ENCODE measurements at regions not wholly inside any gene's neighbourhood (a gene's known extent, or its start where the extent isn't known, plus 50 kb on each side); places are given as distances from the start of the nearest gene placed in this dataset.
A peak's percentile ranks its signal among the peaks of the same experiment; 100 is the strongest.

- H3K36me3 ChIP-seq (ENCODE audit: insufficient read depth, low read length), result no peaks in the 10 kb centered on the region
- H3K4me1 ChIP-seq (ENCODE audit: control insufficient read depth, insufficient read depth, low read length, unreplicated experiment), result peaks cover 40% of the 10 kb centered on the region
Observed at GRCh38 chr2:39499336-39499735, 62.3 kb upstream of the MAP4K3 start.

DNA sequence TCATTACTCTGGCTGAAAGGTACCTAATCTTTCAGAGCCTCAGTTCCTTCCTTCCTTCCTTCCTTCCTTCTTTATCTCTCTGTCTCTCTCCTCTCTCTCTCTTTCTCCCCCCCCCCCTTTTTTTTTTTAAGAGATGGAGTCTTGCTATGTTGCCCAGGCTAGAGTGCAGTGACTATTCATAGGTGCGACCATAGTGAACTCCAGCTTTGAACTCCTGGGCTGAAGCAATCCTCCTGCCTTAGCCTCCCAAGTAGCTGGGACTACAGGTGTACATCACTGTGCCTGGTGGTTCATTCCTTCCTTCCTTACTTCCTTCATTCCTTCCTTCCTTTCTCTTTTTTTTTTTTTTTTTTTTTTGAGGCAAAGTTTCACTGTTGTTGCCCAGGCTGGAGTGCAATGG is 64.3 kb upstream of the MAP4K3 start:
- H2AFZ ChIP-seq (ENCODE audit: low read length, unreplicated experiment), result no peak overlapping the region
- H3K36me3 ChIP-seq (ENCODE audit: insufficient read depth, low read length), result no peaks in the 10 kb centered on the region
- H3K79me2 ChIP-seq (ENCODE audit: control insufficient read depth, insufficient read depth, low read length, unreplicated experiment), result no peaks in the 10 kb centered on the region
- H3K27me3 ChIP-seq (ENCODE audit: insufficient read depth, low read length), result no peaks in the 10 kb centered on the region
- no peak overlapping the region for H3K27ac ChIP-seq (ENCODE audit: low read depth, low read length)
- no peak overlapping the region for H3K4me3 ChIP-seq (ENCODE audit: low read depth, low read length)
- H3K4me1 ChIP-seq (ENCODE audit: control insufficient read depth, insufficient read depth, low read length, unreplicated experiment), result peaks cover 40% of the 10 kb centered on the region

More at GRCh38 chr2:39499336-39499735, 62.3 kb upstream of the MAP4K3 start:
- Histone ChIP-seq H3K27me3 (ENCODE audit: insufficient read depth, low read length) (no peaks in the 10 kb centered on the region), H2AFZ (ENCODE audit: low read length, unreplicated experiment) (no peak overlapping the region), H3K4me3 (ENCODE audit: low read depth, low read length) (no peak overlapping the region), H3K27ac (ENCODE audit: low read depth, low read length) (no peak overlapping the region), H3K79me2 (ENCODE audit: control insufficient read depth, insufficient read depth, low read length, unreplicated experiment) (no peaks in the 10 kb centered on the region)

DNA sequence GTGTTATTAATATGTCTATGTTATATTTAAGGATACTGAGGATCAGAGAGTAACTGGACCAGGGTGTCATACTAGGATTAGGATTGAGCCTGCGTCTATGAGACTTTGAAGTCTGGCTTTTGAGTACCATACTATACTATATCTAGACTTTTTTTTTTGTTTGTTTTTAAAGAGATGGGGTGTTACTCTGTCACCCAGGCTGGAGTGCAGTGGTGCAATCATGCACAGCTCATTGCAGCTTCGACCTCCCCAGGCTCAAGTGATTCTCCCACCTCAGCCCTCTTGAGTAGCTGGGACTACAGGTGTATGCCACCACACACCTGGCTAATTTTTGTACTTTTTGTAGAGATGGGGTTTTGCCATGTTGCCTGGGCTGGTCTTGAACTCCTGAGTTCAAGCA is 66.2 kb upstream of the MAP4K3 start:
- Histone ChIP-seq H3K4me1 (ENCODE audit: control insufficient read depth, insufficient read depth, low read length, unreplicated experiment) (peaks cover 52% of the 10 kb centered on the region), H3K4me3 (ENCODE audit: low read depth, low read length) (no peak overlapping the region), H3K79me2 (ENCODE audit: control insufficient read depth, insufficient read depth, low read length, unreplicated experiment) (no peaks in the 10 kb centered on the region), H3K27ac (ENCODE audit: low read depth, low read length) (no peak overlapping the region), H3K36me3 (ENCODE audit: insufficient read depth, low read length) (no peaks in the 10 kb centered on the region), H2AFZ (ENCODE audit: low read length, unreplicated experiment) (no peak overlapping the region), H3K27me3 (ENCODE audit: insufficient read depth, low read length) (no peaks in the 10 kb centered on the region)

DNA sequence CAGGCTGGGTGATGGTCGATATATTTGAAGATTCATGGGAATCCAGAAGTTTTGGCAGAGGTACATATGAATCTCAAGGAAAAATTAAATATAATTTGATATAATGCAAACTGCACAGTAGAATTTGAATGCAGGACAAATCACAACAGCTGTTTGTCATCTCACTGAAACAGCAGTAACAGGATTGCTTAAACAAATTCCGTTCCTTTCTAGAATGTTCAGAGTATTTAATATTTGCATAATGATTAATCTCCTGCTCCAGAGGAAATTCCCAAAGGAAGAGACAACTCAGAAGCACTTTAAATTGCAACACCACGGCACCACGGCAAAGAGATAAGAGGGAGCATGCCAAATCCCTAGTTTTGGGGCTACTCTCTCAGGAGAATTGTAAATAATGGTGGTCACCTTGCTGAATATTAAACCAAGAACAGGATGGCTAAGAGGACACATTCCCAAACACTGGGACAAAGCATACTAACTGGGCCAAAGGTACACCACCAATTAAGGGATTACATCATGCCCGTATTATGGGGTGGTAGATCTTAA is 67.8 kb upstream of the MAP4K3 start:
- Histone ChIP-seq H3K27ac (ENCODE audit: low read depth, low read length) (peak overlapping the region; percentile 75), H3K27me3 (ENCODE audit: insufficient read depth, low read length) (no peaks in the 10 kb centered on the region), H3K4me3 (ENCODE audit: low read depth, low read length) (peak overlapping the region; percentile 32), H3K4me1 (ENCODE audit: control insufficient read depth, insufficient read depth, low read length, unreplicated experiment) (peaks cover 55% of the 10 kb centered on the region), H2AFZ (ENCODE audit: low read length, unreplicated experiment) (peak overlapping the region; percentile 71), H3K36me3 (ENCODE audit: insufficient read depth, low read length) (no peaks in the 10 kb centered on the region), H3K79me2 (ENCODE audit: control insufficient read depth, insufficient read depth, low read length, unreplicated experiment) (no peaks in the 10 kb centered on the region)

- no peaks in the 10 kb centered on the region for H3K79me2 ChIP-seq (ENCODE audit: control insufficient read depth, insufficient read depth, low read length, unreplicated experiment)
- peak overlapping the region; percentile 75 for H3K27ac ChIP-seq (ENCODE audit: low read depth, low read length)
- no peaks in the 10 kb centered on the region for H3K36me3 ChIP-seq (ENCODE audit: insufficient read depth, low read length)
- no peaks in the 10 kb centered on the region for H3K27me3 ChIP-seq (ENCODE audit: insufficient read depth, low read length)
- H3K4me1 ChIP-seq (ENCODE audit: control insufficient read depth, insufficient read depth, low read length, unreplicated experiment), result peaks cover 55% of the 10 kb centered on the region
- no peak overlapping the region for H3K4me3 ChIP-seq (ENCODE audit: low read depth, low read length)
- H2AFZ ChIP-seq (ENCODE audit: low read length, unreplicated experiment), result no peak overlapping the region
Observed at GRCh38 chr2:39506215-39506614, 69.1 kb upstream of the MAP4K3 start.

DNA sequence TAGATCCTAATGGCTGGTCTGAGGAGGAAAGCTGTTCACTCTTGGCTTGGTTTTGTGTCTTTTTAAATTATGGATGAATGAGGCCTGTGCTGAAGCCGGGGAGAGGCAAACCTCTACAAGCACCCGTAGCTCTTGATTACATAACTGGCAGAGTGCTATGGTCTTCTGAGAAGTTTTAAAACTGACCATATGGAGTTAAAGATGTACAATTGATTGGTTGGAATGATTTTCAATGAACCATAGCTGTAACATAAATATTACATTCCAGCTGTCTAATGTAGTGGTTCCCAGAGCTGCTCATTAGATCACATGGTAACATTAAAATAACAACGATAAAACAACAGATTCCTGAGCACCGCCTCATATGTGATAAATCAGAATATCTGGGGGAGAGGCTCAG is 71.1 kb upstream of the MAP4K3 start:
- Histone ChIP-seq H3K27me3 (ENCODE audit: insufficient read depth, low read length) (no peaks in the 10 kb centered on the region), H3K27ac (ENCODE audit: low read depth, low read length) (peak overlapping the region; percentile 56), H3K79me2 (ENCODE audit: control insufficient read depth, insufficient read depth, low read length, unreplicated experiment) (no peaks in the 10 kb centered on the region), H2AFZ (ENCODE audit: low read length, unreplicated experiment) (peak overlapping the region; percentile 27), H3K36me3 (ENCODE audit: insufficient read depth, low read length) (no peaks in the 10 kb centered on the region), H3K4me3 (ENCODE audit: low read depth, low read length) (no peak overlapping the region), H3K4me1 (ENCODE audit: control insufficient read depth, insufficient read depth, low read length, unreplicated experiment) (peaks cover 66% of the 10 kb centered on the region)

- no peaks in the 10 kb centered on the region for H3K79me2 ChIP-seq (ENCODE audit: control insufficient read depth, insufficient read depth, low read length, unreplicated experiment)
- no peaks in the 10 kb centered on the region for H3K36me3 ChIP-seq (ENCODE audit: insufficient read depth, low read length)
- no peaks in the 10 kb centered on the region for H3K27me3 ChIP-seq (ENCODE audit: insufficient read depth, low read length)
- peaks cover 58% of the 10 kb centered on the region for H3K4me1 ChIP-seq (ENCODE audit: control insufficient read depth, insufficient read depth, low read length, unreplicated experiment)
- no peak overlapping the region for H2AFZ ChIP-seq (ENCODE audit: low read length, unreplicated experiment)
- no peak overlapping the region for H3K27ac ChIP-seq (ENCODE audit: low read depth, low read length)
- H3K4me3 ChIP-seq (ENCODE audit: low read depth, low read length), result no peak overlapping the region
Observed at GRCh38 chr2:39510140-39510539, 73.1 kb upstream of the MAP4K3 start.

DNA sequence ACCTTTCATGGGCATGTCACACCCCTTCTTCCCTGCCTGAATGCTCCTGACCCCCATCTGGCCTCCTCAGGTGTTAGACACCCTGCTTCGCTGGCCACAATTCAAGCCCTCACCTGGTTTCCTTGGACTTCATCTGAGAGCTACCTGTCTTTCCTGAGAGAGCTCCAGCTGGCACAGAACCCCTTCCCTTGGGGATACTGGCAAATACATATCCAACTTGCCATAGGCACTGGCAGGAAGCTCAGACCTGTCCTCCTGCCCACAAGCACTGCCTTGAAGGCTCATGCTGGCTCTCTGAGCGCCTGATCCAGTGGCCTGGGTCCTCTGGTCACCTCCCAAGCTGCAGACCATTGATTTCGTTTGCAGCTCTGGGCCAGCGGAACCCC is 74.1 kb upstream of the MAP4K3 start:
- Histone ChIP-seq H2AFZ (ENCODE audit: low read length, unreplicated experiment) (no peak overlapping the region), H3K27me3 (ENCODE audit: insufficient read depth, low read length) (no peaks in the 10 kb centered on the region), H3K27ac (ENCODE audit: low read depth, low read length) (no peak overlapping the region), H3K4me3 (ENCODE audit: low read depth, low read length) (no peak overlapping the region), H3K4me1 (ENCODE audit: control insufficient read depth, insufficient read depth, low read length, unreplicated experiment) (peaks cover 48% of the 10 kb centered on the region), H3K79me2 (ENCODE audit: control insufficient read depth, insufficient read depth, low read length, unreplicated experiment) (no peaks in the 10 kb centered on the region), H3K36me3 (ENCODE audit: insufficient read depth, low read length) (no peaks in the 10 kb centered on the region)

DNA sequence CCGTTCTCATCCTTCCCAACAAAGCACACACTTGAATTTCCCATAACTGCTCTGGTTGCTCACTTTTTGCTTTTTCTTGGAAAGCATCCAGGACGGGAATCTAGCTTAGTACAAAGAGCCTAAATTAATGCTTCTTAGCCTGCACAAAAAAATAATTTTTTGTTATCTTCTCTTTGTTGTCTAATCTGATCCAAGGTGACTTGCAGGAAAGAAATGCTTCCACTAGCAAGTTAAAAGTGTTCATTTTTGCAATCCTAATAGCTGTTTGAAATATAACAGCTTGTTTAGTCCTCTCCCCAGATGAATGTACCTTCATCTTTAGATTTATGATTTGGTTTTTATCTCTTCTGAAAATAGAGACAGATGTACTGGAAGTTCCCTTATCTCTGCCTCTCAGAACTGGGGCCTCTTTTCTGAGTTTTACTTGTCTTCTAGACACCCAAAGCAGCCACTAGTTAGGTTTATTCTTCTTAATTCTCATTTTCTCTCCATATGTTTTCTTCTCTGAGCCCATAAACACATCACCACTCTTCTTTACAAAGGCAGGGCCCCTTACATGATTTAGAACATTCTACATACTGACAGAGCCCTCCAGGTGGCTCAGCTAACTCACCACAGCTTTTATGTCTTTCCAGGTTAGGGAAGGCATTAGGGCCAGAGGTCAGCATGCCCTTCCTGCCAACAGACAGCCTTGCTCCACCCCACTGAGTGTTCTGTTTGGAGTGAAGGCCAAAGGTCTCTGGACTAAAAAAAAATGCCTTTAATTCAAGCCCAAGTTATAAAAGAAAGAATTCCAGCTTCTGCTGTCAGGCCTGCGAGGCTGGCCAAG is 74.7 kb upstream of the MAP4K3 start:
- Histone ChIP-seq H3K4me3 (ENCODE audit: low read depth, low read length) (no peak overlapping the region), H2AFZ (ENCODE audit: low read length, unreplicated experiment) (peak overlapping the region; percentile 66), H3K79me2 (ENCODE audit: control insufficient read depth, insufficient read depth, low read length, unreplicated experiment) (no peaks in the 10 kb centered on the region), H3K27me3 (ENCODE audit: insufficient read depth, low read length) (no peaks in the 10 kb centered on the region), H3K36me3 (ENCODE audit: insufficient read depth, low read length) (no peaks in the 10 kb centered on the region), H3K27ac (ENCODE audit: low read depth, low read length) (no peak overlapping the region), H3K4me1 (ENCODE audit: control insufficient read depth, insufficient read depth, low read length, unreplicated experiment) (peaks cover 48% of the 10 kb centered on the region)

DNA sequence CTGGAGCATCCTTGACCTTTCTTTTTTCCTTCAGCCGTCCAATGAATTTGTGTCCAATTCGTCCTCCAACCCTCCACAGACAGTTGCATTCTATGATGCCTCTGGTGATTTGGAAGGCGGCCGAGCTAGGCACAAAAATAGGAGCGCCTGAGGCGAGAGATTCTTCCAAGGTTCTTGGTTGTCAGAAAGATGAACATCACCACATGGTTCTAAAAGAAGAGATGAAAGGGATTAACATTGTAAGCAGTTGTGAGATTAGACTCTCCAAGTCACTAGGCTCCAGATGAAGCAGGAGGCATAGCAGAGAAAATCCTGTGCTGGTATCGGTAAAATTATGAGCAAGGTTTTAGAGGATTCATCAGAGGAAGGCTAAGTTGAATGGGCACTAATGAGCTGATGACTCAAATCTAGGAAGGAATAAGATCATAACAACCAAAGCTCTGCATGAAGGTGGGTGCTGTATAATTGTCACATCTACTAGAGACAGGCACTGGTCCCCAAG is 75.4 kb upstream of the MAP4K3 start:
- Histone ChIP-seq H3K4me1 (ENCODE audit: control insufficient read depth, insufficient read depth, low read length, unreplicated experiment) (peaks cover 52% of the 10 kb centered on the region), H3K4me3 (ENCODE audit: low read depth, low read length) (no peak overlapping the region), H3K27me3 (ENCODE audit: insufficient read depth, low read length) (no peaks in the 10 kb centered on the region), H3K36me3 (ENCODE audit: insufficient read depth, low read length) (no peaks in the 10 kb centered on the region), H2AFZ (ENCODE audit: low read length, unreplicated experiment) (peak overlapping the region; percentile 66), H3K27ac (ENCODE audit: low read depth, low read length) (no peak overlapping the region; the same call in 1 of the 2 replicates), H3K79me2 (ENCODE audit: control insufficient read depth, insufficient read depth, low read length, unreplicated experiment) (no peaks in the 10 kb centered on the region)

DNA sequence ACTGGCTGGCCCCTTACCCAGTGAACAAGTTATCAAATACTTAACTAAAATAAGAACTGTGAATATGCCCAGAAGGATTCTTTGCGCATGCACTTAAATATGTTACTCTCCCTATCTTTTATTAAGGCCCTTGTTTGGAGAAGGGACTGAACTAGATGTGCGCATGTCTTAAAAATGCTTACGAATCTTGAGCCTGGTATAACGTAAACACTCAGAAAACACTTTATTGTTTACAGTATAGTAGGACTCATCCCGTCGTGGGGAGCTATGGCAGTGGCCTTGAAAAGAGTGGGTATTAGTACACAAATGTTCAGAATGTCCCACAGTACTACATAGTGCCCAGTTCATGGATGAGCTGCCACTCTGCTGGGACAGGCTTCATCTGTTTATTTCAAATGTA is 75.9 kb upstream of the MAP4K3 start:
- Histone ChIP-seq H3K4me3 (ENCODE audit: low read depth, low read length) (no peak overlapping the region), H3K79me2 (ENCODE audit: control insufficient read depth, insufficient read depth, low read length, unreplicated experiment) (no peaks in the 10 kb centered on the region), H3K27ac (ENCODE audit: low read depth, low read length) (peak overlapping the region; percentile 74), H3K4me1 (ENCODE audit: control insufficient read depth, insufficient read depth, low read length, unreplicated experiment) (peaks cover 48% of the 10 kb centered on the region), H3K27me3 (ENCODE audit: insufficient read depth, low read length) (no peaks in the 10 kb centered on the region), H2AFZ (ENCODE audit: low read length, unreplicated experiment) (peak overlapping the region; percentile 18), H3K36me3 (ENCODE audit: insufficient read depth, low read length) (no peaks in the 10 kb centered on the region)

Measured in ACC112 (cell line).